Nucleus accumbens (tissue), 56 donors: ENCODE measurements at regions not wholly inside any gene's neighbourhood (a gene's known extent, or its start where the extent isn't known, plus 50 kb on each side); places are given as distances from the start of the nearest gene placed in this dataset.
"Not testable (repeated sequence)": the region's sequence is repeated elsewhere in the genome, so short reads cannot be mapped to it uniquely, and the experiment has no call there.

Experiments
- DNase-seq, 56 donors: peaks; one replicate each; lab custom pipeline; 2025; lab: John Stamatoyannopoulos, UW

DNA sequence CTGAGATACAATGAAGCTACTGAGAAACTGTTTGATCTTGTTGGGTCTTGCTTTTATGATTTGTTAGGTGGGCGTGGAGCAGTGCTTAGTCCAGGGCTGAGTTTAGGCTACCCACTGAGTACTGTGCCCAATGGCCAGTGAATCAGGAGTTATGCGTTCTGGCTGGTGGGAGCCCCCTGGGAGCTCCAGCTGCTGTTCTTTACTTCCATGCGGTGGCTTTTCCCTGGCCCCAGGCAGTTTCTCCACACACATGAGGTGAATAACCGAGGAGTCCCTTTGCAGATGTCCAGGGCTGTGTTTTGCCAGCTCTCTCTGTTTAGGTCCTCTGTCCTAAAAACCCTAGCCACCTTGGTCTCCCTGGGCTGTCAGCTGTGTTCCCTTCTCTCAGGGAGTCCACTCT is 106.5 kb downstream of the KLF13 start:
- DNase-seq, result no peak

DNA sequence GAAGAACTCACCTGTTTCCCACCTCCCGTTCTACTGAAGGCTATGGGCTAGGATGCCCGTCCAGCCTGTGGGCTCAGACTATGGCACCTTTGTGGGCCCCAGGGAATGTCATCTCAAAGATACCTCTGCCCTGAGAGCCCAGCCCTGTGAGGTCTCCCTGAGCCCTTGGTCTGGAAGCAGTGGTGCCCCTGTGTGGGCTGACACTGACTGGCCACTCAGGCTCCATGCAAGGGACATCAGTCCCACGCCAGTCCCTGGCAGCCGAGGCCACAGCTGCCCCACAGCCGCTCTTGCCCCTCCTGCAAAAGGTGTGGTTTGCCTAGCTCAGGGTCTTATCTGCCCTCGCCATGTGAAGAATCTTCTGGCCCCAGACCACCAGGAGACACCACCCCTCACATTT is 106.9 kb downstream of the KLF13 start:
- no peak for DNase-seq

DNA sequence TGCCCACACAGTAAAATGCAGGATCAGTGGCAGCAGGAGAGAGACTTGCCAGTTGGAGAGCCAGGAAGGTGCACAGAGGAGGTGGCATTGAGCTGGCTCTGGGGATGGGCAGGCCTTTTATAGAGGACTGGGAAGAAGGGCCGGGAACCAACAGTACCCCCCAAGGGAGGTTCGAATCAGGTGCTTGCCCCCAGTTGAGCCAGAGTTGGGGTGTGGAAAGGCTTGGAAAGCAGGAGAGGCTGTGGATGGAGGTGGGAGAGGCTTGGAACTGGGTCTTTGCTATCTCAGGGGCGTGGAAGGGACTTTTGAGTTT is 107.6 kb downstream of the KLF13 start:
- DNase-seq, result no peak

DNA sequence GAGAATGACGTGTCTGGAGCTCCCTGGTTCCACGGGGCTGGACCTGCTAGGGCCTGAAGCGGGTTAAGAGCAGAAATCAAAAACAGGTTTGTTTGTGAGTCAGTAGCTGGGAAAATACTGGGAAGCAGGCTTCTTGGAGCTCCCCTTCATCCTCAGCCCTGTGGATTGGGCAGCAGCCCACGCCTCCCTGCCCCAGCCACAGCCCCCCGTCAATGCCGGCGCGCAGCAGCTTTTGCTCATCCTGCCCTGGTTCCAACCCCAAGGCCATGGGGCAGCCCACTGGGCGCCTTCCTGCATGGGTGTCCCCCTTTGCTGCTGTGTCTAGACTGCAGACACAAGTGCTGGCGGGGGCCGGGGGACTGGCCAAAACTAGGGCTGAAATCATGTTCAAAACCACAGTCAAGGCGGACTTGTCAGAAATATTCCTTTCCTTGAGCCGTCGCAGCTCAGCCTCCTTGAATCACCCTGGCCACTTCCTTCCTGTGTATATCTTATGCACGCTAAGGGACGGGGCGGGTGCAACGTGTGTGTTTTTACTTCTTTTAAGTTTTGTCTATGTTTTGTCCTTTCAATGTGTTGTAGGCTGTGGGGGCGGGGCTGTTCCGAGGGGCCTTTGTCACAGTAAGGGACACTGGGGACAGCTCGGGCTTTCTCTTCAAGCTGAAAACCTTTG is 108.1 kb downstream of the KLF13 start:
- DNase-seq, result peak in 3 of 56 donors; percentile 18 to 46 (median 22)

GRCh38 chr15:31435261-31435911 is 108.8 kb downstream of the KLF13 start:
- peak in 49 of 56 donors; percentile 11 to 80 (median 42) for DNase-seq

GRCh38 chr15:31435912-31436628 is 109.4 kb downstream of the KLF13 start:
- no peak for DNase-seq

- DNase-seq, result no peak
Observed at GRCh38 chr15:31437686-31438085, 111.1 kb downstream of the KLF13 start.

DNA sequence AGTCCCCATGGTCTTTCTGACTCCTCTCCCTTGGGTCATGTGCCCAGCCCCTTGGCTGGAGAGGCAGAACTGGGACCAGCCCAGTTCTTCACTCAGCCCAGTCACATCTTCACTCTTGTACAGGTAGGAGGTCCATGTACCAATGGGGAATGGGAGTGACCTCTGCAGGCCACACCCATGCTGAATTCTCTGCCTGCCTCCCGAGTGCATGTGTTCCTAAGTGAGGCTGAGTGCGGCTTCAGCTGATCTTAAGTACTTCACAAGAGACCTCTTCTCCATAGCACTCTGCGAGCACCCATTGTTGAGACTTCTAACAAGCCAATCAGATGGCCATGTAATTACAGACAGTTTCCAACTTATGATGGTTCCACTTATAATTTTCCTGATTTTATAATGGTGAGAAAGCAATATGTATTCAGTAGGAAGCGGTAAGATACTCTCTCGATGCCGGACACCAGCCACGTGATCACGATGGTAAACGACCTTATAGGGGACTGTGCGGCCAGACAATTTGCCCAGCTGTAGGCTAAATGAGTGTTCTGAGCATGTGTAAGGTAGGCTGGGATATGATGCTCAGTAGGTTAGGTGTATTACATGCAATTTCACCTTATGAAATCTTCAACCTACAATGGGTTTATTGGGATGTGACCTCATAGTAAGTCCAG is 112.1 kb downstream of the KLF13 start:
- DNase-seq, result no peak

DNA sequence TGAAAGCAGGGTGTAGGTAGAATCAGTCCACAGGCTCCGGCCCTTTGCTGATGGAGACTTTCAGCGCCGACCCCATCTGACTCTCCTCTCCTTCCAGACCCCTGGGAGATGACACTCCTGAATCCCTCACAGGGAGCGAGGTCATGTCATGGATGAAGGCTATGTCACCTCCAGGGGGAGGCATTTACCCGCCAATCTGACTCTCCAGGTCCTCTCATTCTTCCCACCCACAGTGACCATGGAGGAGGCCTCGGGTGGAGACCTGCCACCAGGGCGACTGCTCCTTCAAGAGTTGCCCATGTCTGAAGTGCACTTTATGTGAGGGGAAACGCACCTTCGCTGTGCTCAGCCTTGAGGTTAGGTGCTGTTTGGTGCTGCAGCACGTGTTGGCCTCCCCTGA is 112.7 kb downstream of the KLF13 start:
- DNase-seq, result no peak

DNA sequence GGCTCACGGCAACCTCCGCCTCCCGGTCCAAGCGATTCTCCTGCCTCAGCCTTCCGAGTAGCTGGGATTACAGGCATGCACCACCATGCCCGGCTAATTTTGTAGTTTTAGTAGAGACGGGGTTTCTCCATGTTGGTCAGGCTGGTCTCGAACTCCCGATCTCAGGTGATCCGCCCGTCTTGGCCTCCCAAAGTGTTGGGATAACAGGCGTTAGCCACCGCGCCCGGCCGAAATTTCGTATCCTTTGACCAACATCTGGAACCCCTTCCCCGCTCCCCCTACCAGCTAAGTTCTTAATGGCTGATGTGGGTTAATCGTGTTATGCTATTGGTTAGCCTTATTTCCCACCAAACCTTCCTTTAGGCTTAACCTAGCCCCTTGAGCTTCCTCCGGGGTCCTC is 113.6 kb downstream of the KLF13 start:
- not testable (repeated sequence) for DNase-seq

- peak in 26 of 56 donors; percentile 7 to 68 (median 22) for DNase-seq
Observed at GRCh38 chr15:31440754-31441311, 114.2 kb downstream of the KLF13 start.

- DNase-seq, result no peak
Observed at GRCh38 chr15:31442226-31442625, 115.6 kb downstream of the KLF13 start.

- no peak for DNase-seq
Observed at GRCh38 chr15:31442699-31443111, 116.1 kb downstream of the KLF13 start.

DNA sequence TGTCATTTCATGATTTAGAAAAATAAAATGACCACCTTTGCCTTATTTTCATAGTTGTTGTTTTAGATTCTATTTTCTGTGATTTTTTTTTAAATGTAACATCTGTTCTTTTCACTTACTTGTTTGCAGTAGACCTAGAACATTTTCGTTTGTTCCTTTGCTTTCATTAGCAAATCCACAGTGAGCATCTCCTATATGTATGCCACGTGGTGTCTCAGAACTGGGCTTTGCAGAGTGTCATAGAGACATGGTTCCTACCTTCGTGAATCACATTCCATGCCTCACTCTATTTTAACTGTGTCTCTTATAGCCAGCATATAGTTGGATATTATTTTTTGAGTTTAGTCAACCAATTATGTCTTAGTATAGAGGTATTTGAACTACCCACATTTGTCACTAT is 118.2 kb downstream of the KLF13 start:
- no peak for DNase-seq

DNA sequence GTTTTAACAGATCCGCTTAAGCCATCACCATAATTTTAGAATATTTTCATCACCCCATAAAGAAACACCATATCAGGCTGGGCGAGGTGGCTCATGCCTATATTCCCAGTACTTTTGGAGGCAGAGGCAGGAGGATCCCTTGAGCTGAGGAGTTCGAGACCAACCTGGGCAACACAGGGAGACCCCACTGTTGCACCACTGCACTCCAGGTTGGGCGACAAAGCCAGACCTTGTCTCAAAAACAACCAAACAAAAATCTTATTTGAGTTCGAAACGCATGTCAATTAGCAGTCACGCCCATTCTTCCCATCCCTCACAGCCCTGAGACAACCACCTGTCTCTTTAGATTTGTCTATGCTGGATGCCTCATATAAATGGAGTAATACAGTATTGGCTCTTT is 119.9 kb downstream of the KLF13 start:
- DNase-seq, result no peak

DNA sequence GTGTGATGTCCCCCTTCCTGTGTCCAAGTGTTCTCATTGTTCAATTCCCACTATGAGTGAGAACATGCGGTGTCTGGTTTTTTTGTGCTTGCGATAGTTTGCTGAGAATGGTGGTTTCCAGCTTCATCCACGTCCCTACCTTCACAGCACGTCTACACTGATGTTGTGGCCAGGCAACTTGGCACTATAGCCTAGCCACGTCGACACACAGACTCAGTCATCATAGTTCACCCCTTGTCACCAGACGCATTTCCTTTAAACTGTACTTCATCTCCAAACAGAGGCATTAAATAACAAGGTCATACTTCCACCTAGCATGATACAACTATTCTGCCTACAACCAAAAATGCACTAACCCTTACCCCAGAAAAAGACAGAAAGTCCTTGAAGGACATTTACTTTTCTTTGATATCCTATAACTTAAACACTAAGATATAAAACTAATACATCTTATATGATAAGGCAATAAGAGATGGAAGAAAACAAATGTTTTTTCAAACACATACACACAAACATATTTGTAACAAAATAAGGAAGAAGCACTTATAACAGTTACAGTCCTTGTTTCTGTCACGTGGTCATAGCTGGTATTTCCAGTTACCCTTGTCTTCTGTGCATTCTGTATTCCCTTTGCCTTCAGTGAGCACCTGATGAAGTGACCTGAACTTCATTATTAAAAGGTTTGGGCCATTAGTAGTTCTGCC is 121.4 kb downstream of the KLF13 start:
- no peak for DNase-seq

DNA sequence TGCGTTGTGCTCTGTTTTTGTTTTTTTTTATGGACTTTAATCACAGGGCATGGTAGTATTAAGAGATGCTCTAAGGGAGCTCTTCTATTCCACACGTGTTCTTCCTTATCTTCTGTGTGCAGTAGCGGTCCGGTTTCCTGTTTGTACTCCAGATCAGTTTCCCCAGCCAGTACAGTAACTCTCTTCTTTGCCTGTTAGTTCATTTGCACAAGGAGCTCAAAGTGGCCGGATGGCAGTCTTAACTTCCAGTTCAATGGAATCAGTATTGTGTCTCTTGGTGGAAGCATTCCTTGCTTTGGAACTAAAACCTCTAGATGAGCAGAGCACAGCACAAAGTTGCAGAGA is 122.0 kb downstream of the KLF13 start:
- no peak for DNase-seq

DNA sequence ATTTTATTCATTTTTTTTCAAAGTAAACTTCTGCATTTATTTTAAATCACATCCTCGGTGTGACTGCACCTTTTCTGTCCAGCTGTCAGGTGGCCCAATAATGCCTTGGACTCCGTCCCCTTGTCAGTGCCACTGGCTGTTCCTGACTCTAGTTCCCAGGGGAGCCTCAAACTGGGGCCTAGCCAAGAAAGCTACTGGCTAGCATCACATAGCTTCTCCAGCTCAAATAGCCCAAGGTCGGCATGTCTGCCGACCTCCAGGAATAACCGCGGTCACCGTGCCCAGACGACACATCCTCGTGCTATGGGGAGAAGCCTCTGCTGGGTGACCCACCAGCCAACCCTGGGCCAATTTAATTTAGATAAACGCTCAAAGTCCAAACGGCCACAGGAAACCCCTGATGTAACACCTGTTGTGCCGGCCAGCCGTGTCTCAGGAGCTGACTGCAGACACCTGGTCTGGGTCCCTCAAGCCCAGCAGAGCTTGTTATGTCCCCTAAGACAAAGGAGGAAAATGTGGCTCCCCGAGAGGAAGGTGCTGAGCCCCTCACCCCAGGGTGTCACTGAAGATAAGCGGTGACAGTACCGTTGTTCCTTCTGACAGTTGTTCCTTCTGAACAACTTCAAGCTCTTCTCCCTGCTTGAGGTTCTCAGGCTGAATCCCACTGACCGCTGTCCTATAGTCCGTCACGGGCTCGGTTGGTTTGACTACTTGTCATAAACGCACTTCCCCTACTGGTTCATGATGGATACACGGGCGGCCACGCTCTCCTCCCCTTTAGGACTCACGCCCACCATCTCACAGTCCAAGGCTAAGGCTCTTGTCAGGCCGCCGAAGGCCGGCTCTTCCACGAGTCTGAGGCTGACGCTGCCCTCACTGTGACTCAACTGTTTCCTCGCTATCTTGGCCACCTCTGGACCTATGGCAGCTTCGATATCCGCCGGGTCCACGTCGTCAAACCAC is 126.2 kb downstream of the KLF13 start:
- DNase-seq, result no peak

DNA sequence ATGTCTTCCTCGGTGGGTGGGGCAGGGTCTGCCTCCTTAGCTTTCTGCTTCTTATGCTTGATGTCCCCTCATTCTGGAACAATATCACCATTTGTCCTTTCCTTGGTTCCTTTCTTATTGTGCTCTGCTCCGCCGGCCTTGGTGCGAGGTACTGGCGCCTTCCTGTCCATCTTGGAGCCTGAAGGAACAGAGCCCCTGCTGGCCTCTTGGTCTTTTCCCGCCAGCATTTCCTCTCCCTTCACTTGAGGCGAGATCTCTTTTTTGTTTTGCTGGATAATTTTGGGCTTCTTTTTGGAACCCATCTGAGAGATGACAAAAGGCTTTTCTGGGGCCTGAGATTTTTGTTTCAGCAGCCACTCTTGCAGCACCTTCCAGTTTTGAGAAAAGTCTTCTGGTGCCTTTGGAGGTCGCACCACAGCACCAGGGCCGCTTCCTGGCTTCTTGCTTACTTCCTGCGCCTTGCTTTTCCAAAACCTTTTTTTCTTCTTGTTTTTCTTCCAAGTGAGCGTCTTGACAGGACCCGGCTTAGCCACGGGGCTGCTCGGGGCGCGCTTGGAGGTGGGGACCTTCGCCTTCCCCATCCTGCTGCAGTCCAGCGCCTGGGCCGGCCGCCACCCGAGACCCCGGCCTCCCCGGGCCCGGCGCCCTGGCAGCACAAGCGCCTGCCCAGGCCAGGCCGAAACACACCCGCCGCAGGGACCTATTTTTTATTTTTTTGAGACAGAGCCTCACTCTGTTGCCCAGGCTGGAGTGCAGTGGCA is 127.1 kb downstream of the KLF13 start:
- no peak for DNase-seq
